SK-N-SH (cell line): ENCODE measurements at regions not wholly inside any gene's neighbourhood (a gene's known extent, or its start where the extent isn't known, plus 50 kb on each side); places are given as distances from the start of the nearest gene placed in this dataset.

Source experiments
- JUND ChIP-seq: IDR thresholded peaks from 2 replicates; pipeline ENCODE4 v1.4.0; 2012
- SIN3A ChIP-seq: IDR thresholded peaks from 2 replicates; pipeline ENCODE4 v1.6.1; 2012; ENCODE audit warnings: low read depth, mild to moderate bottlenecking, low read length, moderate library complexity, borderline replicate concordance
- TF ChIP-seq, protein P1 (sequence below): fragments of 200-600 bp; sonication (generic); IDR thresholded peaks from 2 replicates; pipeline ENCODE4 v1.6.1; 2017; ENCODE audit warnings: antibody characterized with exemption, mild to moderate bottlenecking, moderate library complexity
- TF ChIP-seq, protein P2 (sequence below): IDR thresholded peaks from 2 replicates; pipeline ENCODE4 v1.6.1; 2012; ENCODE audit warnings: mild to moderate bottlenecking, low read depth, low read length, moderate library complexity

DNA sequence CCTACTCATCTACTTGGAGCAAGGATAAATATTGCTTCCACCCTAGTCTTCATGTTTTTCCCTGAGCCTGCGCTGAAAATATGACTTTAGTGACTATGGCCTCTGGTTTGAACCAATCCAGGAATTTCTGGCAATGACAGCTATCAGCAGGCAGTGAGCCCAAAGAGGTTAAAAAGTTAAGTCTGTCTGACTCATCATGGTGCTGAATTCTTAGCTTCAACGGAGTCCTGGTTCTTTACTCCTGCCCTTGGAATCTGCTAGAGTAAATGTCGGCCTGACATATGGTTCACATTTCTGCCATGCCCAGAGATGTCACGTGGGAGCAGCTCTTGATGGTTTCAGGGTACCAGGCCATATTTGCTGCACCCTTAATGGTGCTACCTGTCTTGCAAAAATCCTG lies 351.6 kb upstream of the PLXNA2 start:
- TF ChIP-seq, protein P1, sequence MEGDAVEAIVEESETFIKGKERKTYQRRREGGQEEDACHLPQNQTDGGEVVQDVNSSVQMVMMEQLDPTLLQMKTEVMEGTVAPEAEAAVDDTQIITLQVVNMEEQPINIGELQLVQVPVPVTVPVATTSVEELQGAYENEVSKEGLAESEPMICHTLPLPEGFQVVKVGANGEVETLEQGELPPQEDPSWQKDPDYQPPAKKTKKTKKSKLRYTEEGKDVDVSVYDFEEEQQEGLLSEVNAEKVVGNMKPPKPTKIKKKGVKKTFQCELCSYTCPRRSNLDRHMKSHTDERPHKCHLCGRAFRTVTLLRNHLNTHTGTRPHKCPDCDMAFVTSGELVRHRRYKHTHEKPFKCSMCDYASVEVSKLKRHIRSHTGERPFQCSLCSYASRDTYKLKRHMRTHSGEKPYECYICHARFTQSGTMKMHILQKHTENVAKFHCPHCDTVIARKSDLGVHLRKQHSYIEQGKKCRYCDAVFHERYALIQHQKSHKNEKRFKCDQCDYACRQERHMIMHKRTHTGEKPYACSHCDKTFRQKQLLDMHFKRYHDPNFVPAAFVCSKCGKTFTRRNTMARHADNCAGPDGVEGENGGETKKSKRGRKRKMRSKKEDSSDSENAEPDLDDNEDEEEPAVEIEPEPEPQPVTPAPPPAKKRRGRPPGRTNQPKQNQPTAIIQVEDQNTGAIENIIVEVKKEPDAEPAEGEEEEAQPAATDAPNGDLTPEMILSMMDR = no peak
- TF ChIP-seq, protein P2, sequence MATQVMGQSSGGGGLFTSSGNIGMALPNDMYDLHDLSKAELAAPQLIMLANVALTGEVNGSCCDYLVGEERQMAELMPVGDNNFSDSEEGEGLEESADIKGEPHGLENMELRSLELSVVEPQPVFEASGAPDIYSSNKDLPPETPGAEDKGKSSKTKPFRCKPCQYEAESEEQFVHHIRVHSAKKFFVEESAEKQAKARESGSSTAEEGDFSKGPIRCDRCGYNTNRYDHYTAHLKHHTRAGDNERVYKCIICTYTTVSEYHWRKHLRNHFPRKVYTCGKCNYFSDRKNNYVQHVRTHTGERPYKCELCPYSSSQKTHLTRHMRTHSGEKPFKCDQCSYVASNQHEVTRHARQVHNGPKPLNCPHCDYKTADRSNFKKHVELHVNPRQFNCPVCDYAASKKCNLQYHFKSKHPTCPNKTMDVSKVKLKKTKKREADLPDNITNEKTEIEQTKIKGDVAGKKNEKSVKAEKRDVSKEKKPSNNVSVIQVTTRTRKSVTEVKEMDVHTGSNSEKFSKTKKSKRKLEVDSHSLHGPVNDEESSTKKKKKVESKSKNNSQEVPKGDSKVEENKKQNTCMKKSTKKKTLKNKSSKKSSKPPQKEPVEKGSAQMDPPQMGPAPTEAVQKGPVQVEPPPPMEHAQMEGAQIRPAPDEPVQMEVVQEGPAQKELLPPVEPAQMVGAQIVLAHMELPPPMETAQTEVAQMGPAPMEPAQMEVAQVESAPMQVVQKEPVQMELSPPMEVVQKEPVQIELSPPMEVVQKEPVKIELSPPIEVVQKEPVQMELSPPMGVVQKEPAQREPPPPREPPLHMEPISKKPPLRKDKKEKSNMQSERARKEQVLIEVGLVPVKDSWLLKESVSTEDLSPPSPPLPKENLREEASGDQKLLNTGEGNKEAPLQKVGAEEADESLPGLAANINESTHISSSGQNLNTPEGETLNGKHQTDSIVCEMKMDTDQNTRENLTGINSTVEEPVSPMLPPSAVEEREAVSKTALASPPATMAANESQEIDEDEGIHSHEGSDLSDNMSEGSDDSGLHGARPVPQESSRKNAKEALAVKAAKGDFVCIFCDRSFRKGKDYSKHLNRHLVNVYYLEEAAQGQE = no peak
- TF ChIP-seq JUND (peak; percentile 46), SIN3A (no peak)
